ENCODE measurements at regions not wholly inside any gene's neighbourhood (a gene's known extent, or its start where the extent isn't known, plus 50 kb on each side); places are given as distances from the start of the nearest gene placed in this dataset.

- DNase-seq (ENCODE audit: low read depth) = no peak
- no peaks in the 10 kb centered on the region for H3K27me3 ChIP-seq (ENCODE audit: control insufficient read depth, insufficient read depth, low read length)
- no peak for TF ChIP-seq CTCF (IDR thresholded peaks at IDR 0.05; ENCODE audit: insufficient read depth, low read length, poor library complexity, severe bottlenecking)
Observed at GRCh38 chr18:78713069-78713468, 266.5 kb upstream of the SALL3 start.

GRCh38 chr18:78713726-78714125 lies 265.9 kb upstream of the SALL3 start:
- no peaks in the 10 kb centered on the region for H3K36me3 ChIP-seq (ENCODE audit: control insufficient read depth, insufficient read depth, low read length)
- no peak for TF ChIP-seq CTCF (IDR thresholded peaks at IDR 0.05; ENCODE audit: insufficient read depth, low read length, poor library complexity, severe bottlenecking)
- no peak overlapping the region for H3K4me3 ChIP-seq (ENCODE audit: low read depth, low read length)
- no peak for DNase-seq (ENCODE audit: low read depth)
- no peaks in the 10 kb centered on the region for H3K27me3 ChIP-seq (ENCODE audit: control insufficient read depth, insufficient read depth, low read length)

More at GRCh38 chr18:78713069-78713468, 266.5 kb upstream of the SALL3 start:
- no peak overlapping the region for H3K4me3 ChIP-seq (ENCODE audit: low read depth, low read length)
- no peaks in the 10 kb centered on the region for H3K36me3 ChIP-seq (ENCODE audit: control insufficient read depth, insufficient read depth, low read length)

- no peaks in the 10 kb centered on the region for H3K36me3 ChIP-seq (ENCODE audit: control insufficient read depth, insufficient read depth, low read length)
- no peak for DNase-seq (ENCODE audit: low read depth)
- no peak for TF ChIP-seq CTCF (IDR thresholded peaks at IDR 0.05; ENCODE audit: insufficient read depth, low read length, poor library complexity, severe bottlenecking)
- no peak overlapping the region for H3K4me3 ChIP-seq (ENCODE audit: low read depth, low read length)
- no peaks in the 10 kb centered on the region for H3K27me3 ChIP-seq (ENCODE audit: control insufficient read depth, insufficient read depth, low read length)
Observed at GRCh38 chr18:78716022-78716421, 263.6 kb upstream of the SALL3 start.

GRCh38 chr18:78716581-78716980 lies 263.0 kb upstream of the SALL3 start:
- DNase-seq (ENCODE audit: low read depth) = no peak
- H3K27me3 ChIP-seq (ENCODE audit: control insufficient read depth, insufficient read depth, low read length) = peaks cover 3% of the 10 kb centered on the region
- H3K36me3 ChIP-seq (ENCODE audit: control insufficient read depth, insufficient read depth, low read length) = no peaks in the 10 kb centered on the region
- no peak for TF ChIP-seq CTCF (IDR thresholded peaks at IDR 0.05; ENCODE audit: insufficient read depth, low read length, poor library complexity, severe bottlenecking)
- H3K4me3 ChIP-seq (ENCODE audit: low read depth, low read length) = no peak overlapping the region

GRCh38 chr18:78717051-78717765 lies 262.4 kb upstream of the SALL3 start:
- Histone ChIP-seq H3K4me3 (ENCODE audit: low read depth, low read length) (no peak overlapping the region), H3K27me3 (ENCODE audit: control insufficient read depth, insufficient read depth, low read length) (peaks cover 3% of the 10 kb centered on the region), H3K36me3 (ENCODE audit: control insufficient read depth, insufficient read depth, low read length) (no peaks in the 10 kb centered on the region)
- no peak for DNase-seq (ENCODE audit: low read depth)
- no peak for TF ChIP-seq CTCF (IDR thresholded peaks at IDR 0.05; ENCODE audit: insufficient read depth, low read length, poor library complexity, severe bottlenecking)

- no peak for TF ChIP-seq CTCF (IDR thresholded peaks at IDR 0.05; ENCODE audit: insufficient read depth, low read length, poor library complexity, severe bottlenecking)
- Histone ChIP-seq H3K4me3 (ENCODE audit: low read depth, low read length) (no peak overlapping the region), H3K36me3 (ENCODE audit: control insufficient read depth, insufficient read depth, low read length) (no peaks in the 10 kb centered on the region), H3K27me3 (ENCODE audit: control insufficient read depth, insufficient read depth, low read length) (peaks cover 3% of the 10 kb centered on the region)
- no peak for DNase-seq (ENCODE audit: low read depth)
Observed at GRCh38 chr18:78717766-78718150, 261.9 kb upstream of the SALL3 start.
